ENCODE measurements at regions not wholly inside any gene's neighbourhood (a gene's known extent, or its start where the extent isn't known, plus 50 kb on each side); places are given as distances from the start of the nearest gene placed in this dataset.

- Histone ChIP-seq H3K4me3 (no peak overlapping the region), H3F3A (replicated peaks; ENCODE audit: low read depth) (no peaks in the 10 kb centered on the region), H4K20me1 (replicated peaks; ENCODE audit: insufficient read depth) (no peaks in the 10 kb centered on the region), H3K36me3 (ENCODE audit: insufficient read depth) (no peaks in the 10 kb centered on the region), H2AFZ (no peak overlapping the region), H3K27me3 (ENCODE audit: insufficient read depth) (no peaks in the 10 kb centered on the region), H3K4me2 (no peak overlapping the region), H3K27ac (ENCODE audit: low read depth) (no peak overlapping the region), H3K4me1 (ENCODE audit: insufficient read depth) (no peaks in the 10 kb centered on the region), H3K79me2 (replicated peaks; ENCODE audit: insufficient read depth) (no peaks in the 10 kb centered on the region), H3K9me2 (ENCODE audit: insufficient read depth) (no peaks in the 10 kb centered on the region; the same call in 1 of the 2 replicates)
- TF ChIP-seq ZNF331 (CRISPR knock-in tag; IDR thresholded peaks at IDR 0.05; ENCODE audit: low read depth): no peak
- no peak for TF ChIP-seq ZNF462 (CRISPR knock-in tag; IDR thresholded peaks at IDR 0.05)
- TF ChIP-seq POLR2AphosphoS5 (IDR thresholded peaks at IDR 0.05; ENCODE audit: low read depth): no peak
- no peak for TF ChIP-seq ZNF114 (CRISPR knock-in tag; IDR thresholded peaks at IDR 0.05)
- Mint-ChIP-seq H3K27me3 (ENCODE audit: insufficient read depth, low read depth, poor library complexity) (no peaks in the 10 kb centered on the region), H3K4me1 (no peaks in the 10 kb centered on the region), H3K9me3 (no peaks in the 10 kb centered on the region; the same call in 2 of the 3 replicates), H3K36me3 (ENCODE audit: low read depth) (no peaks in the 10 kb centered on the region), H3K4me3 (no peak overlapping the region), H3K27ac (no peak overlapping the region)
- DNase-seq (ENCODE audit: low spot score) (no peak), ATAC-seq (no peak)
Observed at GRCh38 chr5:31121224-31121623, 72.3 kb upstream of the CDH6 start.

- ATAC-seq (no peak), DNase-seq (ENCODE audit: low spot score) (no peak)
- H3K27ac Mint-ChIP-seq: no peak overlapping the region
- no peaks in the 10 kb centered on the region; the same call in 1 of the 2 replicates for H3K9me2 ChIP-seq (ENCODE audit: insufficient read depth)
- no peak overlapping the region for H2AFZ ChIP-seq
- no peaks in the 10 kb centered on the region for H4K20me1 ChIP-seq (replicated peaks; ENCODE audit: insufficient read depth)
- no peaks in the 10 kb centered on the region for H3K36me3 ChIP-seq (ENCODE audit: insufficient read depth)
- H3K27me3 Mint-ChIP-seq (ENCODE audit: insufficient read depth, low read depth, poor library complexity): no peaks in the 10 kb centered on the region
- H3K4me1 Mint-ChIP-seq: no peaks in the 10 kb centered on the region
- no peak overlapping the region for H3K27ac ChIP-seq (ENCODE audit: low read depth)
- no peaks in the 10 kb centered on the region for H3K36me3 Mint-ChIP-seq (ENCODE audit: low read depth)
- H3F3A ChIP-seq (replicated peaks; ENCODE audit: low read depth): no peaks in the 10 kb centered on the region
- H3K4me2 ChIP-seq: no peak overlapping the region
- H3K4me1 ChIP-seq (ENCODE audit: insufficient read depth): no peaks in the 10 kb centered on the region
- TF ChIP-seq ZNF331 (CRISPR knock-in tag; IDR thresholded peaks at IDR 0.05; ENCODE audit: low read depth) (no peak), NANOG (IDR thresholded peaks at IDR 0.05; ENCODE audit: borderline replicate concordance) (no peak), CTCF (conservative IDR thresholded peaks at IDR 0.05; ENCODE audit: low read depth in 2 of 2) (no peak), ETS1 (IDR thresholded peaks at IDR 0.05) (no peak), EZH2phosphoT487 (IDR thresholded peaks at IDR 0.05; ENCODE audit: unreplicated experiment) (no peak), CREB1 (CRISPR knock-in tag; IDR thresholded peaks at IDR 0.05; ENCODE audit: low read depth) (no peak), ZNF114 (CRISPR knock-in tag; IDR thresholded peaks at IDR 0.05) (no peak), JUNB (IDR thresholded peaks at IDR 0.05; ENCODE audit: unreplicated experiment) (no peak), STAT1 (IDR thresholded peaks at IDR 0.05; ENCODE audit: unreplicated experiment) (no peak), EZH2 (IDR thresholded peaks at IDR 0.05; ENCODE audit: low read depth, unreplicated experiment) (no peak)
- H3K9me3 Mint-ChIP-seq: no peaks in the 10 kb centered on the region
- no peaks in the 10 kb centered on the region for H3K27me3 ChIP-seq (ENCODE audit: insufficient read depth)
- no peak overlapping the region for H3K4me3 ChIP-seq
- no peak overlapping the region for H3K4me3 Mint-ChIP-seq
- H3K79me2 ChIP-seq (replicated peaks; ENCODE audit: insufficient read depth): no peaks in the 10 kb centered on the region
Observed at GRCh38 chr5:31120642-31120948, 72.9 kb upstream of the CDH6 start.

Measured in GM23338 (cell line).